ENCODE measurements at regions not wholly inside any gene's neighbourhood (a gene's known extent, or its start where the extent isn't known, plus 50 kb on each side); places are given as distances from the start of the nearest gene placed in this dataset.
"Not testable (repeated sequence)": the region's sequence is repeated elsewhere in the genome, so short reads cannot be mapped to it uniquely, and the experiment has no call there.

DNA sequence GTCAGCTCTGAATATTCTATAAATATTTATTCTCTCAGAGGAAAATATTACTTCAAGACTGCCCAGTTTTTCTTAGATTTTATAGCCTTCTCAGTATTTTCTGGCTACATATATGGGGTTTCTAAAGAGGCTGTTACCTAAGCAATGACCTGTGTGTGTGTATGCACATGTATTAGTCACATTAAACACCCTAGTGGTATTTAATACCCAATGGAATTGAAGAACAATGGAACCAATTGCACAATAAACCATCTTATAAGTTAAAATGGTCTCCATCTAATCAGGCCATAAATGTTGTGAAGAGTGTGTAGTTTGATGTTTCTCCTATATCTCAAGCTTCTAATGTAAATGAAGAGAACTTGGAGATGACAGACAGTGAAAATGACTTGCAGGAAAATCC lies 450.0 kb downstream of the SPATA31D1 start:
- no peak for DNase-seq (ENCODE audit: low read depth, low spot score)

DNA sequence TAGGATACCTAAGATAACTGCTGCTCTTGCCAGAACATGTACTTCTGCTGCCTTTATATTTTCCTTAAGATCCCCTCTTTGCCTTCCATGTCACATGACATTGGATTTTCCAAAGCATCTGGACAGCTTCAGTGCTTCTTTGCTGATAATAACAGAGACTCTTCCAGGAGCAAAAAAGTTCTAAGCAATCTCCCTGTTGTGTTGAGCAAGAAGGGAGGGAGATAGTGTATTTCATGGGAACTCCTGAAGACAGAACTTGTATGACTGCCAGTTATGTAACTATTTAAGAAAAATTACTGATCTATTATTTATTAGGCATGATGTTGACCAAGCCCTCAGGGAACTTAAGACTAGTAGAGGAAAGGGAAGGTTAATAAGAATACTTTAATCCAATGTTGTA lies 454.7 kb downstream of the SPATA31D1 start:
- no peak for DNase-seq (ENCODE audit: low read depth, low spot score)

DNA sequence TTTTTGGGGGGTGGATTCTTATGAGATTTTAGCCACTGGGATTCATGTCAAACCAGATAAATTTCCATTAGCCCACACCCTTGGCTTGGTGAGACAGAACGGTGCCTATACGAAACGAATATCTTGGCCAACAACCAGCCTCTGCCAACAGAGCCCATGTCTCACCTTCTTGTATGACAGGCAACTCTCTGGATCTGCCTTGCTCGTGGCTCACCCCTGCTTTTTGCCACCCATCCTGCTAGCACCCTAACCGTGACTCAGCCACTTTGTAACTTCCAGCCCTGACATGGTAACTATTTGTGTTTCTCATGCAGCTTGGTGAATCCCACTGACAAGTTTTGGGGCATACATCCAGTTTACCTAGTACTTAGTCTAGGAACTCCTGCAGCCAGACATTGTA lies 457.0 kb downstream of the SPATA31D1 start:
- no peak for DNase-seq (ENCODE audit: low read depth, low spot score)

DNA sequence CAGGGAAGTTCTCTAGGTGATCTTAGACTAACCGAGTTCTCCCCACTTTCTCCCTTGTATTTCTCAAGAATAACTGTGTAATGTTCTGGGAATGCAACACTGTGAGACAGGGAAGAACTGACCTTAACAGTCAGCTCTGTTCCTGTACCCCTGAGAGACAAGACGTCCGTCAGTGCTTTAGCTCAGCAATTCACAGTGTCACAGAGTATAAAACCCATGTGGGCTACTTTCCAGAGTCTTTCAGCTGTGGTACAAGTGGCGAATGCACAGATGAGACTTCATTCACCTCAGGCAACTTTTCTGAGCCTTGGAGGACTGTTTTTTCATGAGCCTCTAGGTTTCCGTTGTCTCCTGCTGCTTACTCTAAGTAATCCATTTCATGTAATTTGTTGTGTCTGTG lies 458.8 kb downstream of the SPATA31D1 start:
- DNase-seq (ENCODE audit: low read depth, low spot score): no peak

DNA sequence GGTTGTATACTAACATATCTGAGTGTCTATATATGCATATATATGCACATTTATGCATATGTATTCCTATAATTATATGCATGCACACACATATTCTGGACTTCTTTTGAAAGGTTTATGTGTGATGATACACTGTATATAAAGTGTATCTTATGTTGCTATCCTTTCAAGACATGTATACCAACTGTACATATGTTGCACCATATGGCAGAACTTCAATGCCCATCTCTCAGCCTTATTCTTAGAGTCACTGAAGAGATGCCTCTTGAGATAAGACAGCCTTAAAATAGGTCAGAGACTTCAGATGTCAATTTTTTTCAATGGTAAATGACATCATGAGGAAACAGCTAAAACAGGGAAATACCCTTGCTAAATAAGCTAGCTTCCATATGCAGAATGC lies 461.4 kb downstream of the SPATA31D1 start:
- DNase-seq (ENCODE audit: low read depth, low spot score): no peak

DNA sequence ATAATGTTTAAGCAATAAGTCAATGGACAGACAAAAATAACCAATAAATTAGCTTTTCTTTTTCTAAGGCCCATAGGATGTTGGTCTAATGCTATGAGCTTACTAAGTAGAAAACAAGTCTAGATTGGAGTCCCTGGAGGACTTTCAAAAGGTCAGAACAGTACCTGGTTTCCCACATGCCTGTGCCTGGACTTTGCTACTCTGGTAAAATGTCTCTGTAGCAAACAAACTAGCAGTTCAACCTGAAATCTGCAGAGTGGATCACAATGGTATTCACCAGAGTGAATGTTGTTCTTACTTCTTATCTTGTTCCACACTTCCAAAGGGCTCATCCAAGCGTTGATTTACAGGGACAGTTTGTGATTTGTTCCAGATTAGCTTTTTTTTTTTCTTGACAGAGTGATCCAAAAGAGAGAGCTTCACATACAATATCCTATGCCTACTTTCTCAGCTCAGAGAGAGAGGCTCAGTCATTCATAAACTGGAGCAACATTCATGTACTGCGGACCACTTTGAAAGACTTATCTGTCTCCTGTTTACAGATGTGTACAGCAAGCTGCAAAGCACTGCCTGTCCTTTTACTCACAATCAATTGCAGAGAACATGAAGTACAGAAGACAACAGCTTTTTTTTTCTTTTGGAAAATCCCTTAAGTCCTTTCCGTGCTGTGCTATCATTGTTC lies 466.1 kb downstream of the SPATA31D1 start:
- DNase-seq (ENCODE audit: low read depth, low spot score): no peak

DNA sequence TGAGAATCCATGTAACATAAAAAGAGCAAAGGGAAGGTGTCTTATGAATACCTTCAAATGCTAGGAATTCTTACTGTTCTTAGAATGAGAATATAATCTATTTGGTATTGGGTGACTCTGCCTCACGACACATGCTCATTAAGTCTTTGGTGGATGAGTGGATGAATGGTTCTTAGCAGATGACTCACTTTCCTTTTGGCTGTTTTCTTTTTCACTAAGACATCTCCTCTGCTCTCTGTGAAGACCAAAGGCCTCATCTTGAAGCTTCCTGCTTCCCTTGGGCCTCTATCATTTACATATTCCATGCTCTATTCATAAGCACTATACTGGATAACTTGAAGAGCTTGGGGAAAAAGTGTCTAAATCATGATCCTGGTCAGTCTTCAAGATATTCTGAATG lies 468.1 kb downstream of the SPATA31D1 start:
- DNase-seq (ENCODE audit: low read depth, low spot score): no peak

GRCh38 chr9:82457298-82457697 lies 468.7 kb downstream of the SPATA31D1 start:
- no peak for DNase-seq (ENCODE audit: low read depth, low spot score)

DNA sequence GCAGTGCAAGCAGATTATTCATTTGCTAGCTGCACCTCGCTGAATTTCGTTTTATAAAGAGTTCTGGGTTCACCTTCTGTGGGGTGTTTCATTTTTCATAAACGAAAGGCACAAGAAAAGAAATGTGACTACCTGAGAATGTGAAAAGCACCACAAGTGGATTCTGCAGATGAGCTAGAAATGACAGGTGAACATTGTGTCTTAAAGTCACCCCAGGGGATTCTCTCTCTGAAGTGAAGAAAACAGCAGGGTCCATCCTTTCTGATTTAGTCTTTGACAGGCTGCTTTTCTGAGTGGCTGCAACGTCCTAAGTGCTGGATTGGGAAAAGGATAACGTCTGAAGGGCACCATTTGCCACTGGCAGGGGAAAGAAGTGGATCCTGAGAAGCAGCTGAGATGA lies 469.3 kb downstream of the SPATA31D1 start:
- DNase-seq (ENCODE audit: low read depth, low spot score): no peak

GRCh38 chr9:82458296-82458695 lies 469.7 kb downstream of the SPATA31D1 start:
- no peak for DNase-seq (ENCODE audit: low read depth, low spot score)

DNA sequence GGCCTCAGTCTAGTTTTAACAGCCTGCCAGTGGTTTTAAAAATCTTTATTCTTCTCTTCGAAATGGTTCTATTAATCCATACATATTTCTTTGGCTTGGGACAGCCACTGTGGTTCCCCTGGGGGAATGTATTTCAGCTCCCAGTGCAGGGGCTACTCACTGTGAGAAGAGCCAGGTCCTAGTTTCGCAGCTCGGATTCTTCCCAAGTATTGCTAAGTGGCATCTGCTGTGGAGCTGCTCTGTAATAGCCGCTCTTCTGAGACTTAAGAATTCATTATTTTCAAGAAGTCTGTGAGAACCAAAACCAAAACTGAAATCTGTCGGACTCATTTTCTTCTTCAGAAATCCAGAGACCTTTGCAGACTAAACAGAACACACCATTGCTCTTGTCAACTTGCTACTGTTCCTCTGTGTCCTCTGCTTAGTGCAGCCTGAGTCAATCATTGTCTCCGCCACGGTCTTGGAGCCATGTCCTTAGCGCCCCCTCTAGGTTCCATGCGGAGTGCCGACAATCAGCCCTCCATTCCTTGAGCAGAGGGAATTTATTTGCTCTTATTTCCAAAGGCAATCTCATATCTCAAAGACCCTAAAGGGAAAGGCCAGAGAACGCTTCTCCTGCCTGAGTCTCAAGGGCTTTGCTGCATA lies 478.2 kb downstream of the SPATA31D1 start:
- no peak for DNase-seq (ENCODE audit: low read depth, low spot score)

DNA sequence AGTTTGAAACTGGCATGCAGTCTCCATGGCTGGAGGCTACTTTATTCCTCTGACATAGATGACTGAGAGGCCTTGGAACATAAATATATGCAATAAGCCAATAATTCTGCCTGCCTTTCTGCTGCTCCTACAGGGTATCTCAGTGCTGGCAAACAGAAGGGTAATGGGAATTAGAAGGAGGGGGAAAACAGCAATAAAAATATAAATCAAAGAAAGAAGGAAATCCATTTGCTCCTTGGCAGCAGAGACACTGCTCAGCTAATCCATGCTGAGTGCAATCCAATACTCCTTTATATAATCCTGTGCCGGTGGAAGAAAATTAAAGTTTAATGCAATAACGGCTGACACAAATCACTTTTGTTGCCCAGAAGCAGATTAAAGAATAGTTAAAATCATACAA lies 478.9 kb downstream of the SPATA31D1 start:
- DNase-seq (ENCODE audit: low read depth, low spot score): no peak

- DNase-seq (ENCODE audit: low read depth, low spot score): no peak
Measured at GRCh38 chr9:82474235-82474634, 485.7 kb downstream of the SPATA31D1 start.

DNA sequence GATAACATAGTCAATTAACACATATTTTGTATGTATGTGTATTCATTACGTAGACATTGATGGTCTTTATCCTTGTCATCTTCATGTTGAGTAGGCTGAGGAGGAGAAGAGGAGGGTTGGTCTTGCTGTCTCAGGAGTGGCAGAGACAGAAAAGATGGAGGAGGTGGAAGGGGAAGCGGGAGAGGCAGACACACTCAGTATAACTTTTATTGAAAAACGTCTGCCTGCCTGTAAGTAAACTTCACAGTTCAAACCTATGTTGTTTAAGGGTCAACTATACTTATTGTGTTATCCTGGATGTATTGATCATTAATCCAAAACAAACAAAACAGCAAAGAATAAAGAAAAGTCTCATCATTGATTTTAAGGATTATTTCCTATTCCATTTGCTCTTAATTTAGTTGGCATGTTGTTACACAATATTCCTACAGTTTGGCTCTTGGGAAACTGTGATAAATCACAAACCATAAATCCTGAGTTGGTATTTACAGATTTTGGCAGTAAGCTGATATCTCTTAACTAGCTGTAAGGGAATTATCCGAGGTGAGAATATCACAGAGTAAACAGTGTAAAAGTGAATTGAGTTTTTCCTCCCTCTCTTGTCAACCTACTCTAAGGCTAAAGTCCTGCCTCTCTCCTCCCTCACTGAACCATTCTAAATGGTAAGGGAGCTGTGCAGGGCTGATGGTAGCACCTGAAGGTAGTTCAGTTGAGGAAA lies 487.2 kb downstream of the SPATA31D1 start:
- no peak for DNase-seq (ENCODE audit: low read depth, low spot score)

DNA sequence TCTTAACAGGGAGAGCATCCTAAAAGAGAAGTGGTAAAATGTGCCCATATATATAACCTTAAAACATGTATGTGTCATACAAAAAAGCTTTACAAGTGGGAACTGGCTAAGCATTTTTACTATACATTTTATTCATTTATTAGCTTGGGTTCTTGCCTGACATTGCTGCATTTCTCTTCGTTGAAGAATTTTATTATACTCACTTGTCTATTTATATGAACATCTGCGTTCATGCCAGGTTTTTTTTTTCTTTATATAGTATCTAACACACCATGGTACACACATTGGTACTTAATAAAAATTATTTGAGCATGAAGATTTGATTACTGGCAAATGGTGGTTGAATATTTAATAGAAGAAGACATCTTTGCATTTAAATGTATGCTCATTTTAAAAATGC lies 492.3 kb downstream of the SPATA31D1 start:
- no peak for DNase-seq (ENCODE audit: low read depth, low spot score)

GRCh38 chr9:82487935-82488312 lies 499.4 kb downstream of the SPATA31D1 start:
- DNase-seq (ENCODE audit: low read depth, low spot score): no peak

DNA sequence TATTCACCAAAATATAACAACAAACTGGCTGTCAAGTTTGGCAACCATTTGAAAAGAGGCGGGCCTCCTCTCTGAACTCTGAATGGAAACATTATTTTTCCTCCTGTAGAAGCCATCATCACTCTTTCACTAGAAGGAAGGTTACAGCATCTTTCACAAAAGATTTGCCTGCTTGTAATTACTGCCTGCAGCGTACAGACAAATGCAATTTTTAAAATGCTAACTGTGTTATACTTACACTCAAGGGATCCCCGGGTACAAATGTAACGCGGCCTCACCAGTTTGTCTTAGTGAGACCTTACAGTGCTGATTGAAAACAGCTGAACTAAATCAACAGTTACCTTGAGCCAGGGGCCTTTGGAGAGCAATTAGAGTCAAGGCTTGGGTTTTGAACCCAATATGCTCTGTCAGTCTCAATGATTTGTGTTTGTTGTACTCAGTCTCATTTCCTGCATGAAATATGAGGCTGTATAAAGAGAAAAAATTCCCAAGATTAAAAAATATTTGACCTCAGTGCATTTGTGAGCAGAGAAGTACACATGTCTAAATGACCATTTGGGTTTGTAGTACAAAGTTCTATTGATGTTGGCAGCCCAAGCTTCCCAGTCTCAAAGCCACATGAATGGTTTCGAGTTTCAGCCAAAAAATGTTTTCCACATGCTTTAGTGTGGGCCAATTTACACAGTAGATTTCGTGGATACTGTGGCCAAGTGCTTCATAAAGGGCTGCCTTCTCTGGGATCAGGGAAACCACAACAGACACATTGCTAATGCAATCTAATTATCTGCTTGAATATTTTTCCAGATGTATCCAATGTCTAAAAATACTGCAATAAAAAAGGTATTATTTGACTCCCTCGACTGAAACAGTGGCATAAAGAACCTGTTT lies 500.0 kb downstream of the SPATA31D1 start:
- DNase-seq (ENCODE audit: low read depth, low spot score): peak; percentile 83

DNA sequence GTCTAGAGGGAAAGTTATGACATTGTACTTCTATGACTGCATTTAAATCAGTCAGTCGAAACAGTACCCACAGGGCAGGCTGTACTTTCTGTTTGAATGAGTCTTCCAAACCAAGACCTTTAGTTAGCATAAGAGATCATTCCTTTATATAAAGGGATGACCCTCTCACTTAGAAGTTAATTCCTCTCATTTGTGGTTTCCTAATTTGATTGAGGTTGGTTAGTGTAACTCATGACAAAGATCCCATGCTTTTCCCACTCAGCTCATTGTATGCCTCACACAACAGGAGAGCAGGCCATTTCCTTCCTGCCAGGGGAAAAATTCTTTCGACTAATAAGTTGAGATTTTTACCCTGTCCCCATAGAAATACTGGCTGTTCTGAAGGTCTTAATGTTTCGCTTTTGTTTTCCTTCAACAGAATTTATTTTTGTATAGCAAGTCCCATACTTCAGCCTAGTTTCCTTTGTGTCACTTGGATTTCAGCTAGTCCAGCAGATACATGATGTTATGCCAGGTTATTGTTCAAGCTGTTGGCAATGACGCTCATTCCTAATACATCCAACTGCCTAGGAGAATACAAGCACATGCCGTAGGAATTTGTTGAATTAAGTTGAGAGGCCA lies 500.7 kb downstream of the SPATA31D1 start:
- no peak for DNase-seq (ENCODE audit: low read depth, low spot score)

- no peak for DNase-seq (ENCODE audit: low read depth, low spot score)
Measured at GRCh38 chr9:82490019-82490499, 501.5 kb downstream of the SPATA31D1 start.

DNA sequence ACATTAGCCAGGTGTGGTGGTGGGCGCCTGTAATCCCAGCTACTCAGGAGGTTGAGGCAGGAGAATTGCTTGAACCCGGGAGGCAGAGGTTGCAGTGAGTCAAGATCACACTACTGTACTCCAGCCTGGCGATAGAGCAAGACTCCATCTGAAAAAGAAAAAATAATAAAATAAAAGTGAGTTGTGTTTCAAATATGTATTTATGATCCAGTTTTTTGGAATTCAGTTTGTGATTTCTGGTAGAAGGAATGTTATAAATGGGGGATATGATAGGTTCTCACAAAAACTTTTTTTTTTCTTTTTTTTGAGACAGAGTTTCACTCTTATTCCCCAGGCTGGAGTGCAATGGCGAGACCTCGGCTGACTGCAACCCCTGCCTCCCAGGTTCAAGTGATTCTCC lies 502.2 kb downstream of the SPATA31D1 start:
- DNase-seq (ENCODE audit: low read depth, low spot score): not testable (repeated sequence)

- no peak for DNase-seq (ENCODE audit: low read depth, low spot score)
Measured at GRCh38 chr9:82491604-82492003, 503.0 kb downstream of the SPATA31D1 start.
